OCI-LY7 (cell line): ENCODE measurements at regions not wholly inside any gene's neighbourhood (a gene's known extent, or its start where the extent isn't known, plus 50 kb on each side); places are given as distances from the start of the nearest gene placed in this dataset.

Experiments
- CTCF ChIP-seq: fragments of 200-600 bp; sonication (generic); conservative IDR thresholded peaks from 2 replicates; pipeline ENCODE4 v1.5.1; 2014; ENCODE audit warnings: mild to moderate bottlenecking, antibody characterized with exemption, low read length, moderate library complexity, mixed read lengths
- EZH2phosphoT487 ChIP-seq: fragments of 200-600 bp; sonication (generic); IDR thresholded peaks from 2 replicates; pipeline ENCODE4 v1.6.1; 2018; ENCODE audit warnings: low read depth, borderline replicate concordance, mild to moderate bottlenecking, mixed run types, antibody characterized with exemption, low read length, moderate library complexity, mixed read lengths

- TF ChIP-seq CTCF (no peak), EZH2phosphoT487 (no peak)
These were observed 251.2 kb upstream of the PPP2R2D start for GRCh38 chr10:131649617-131650016.
